ENCODE measurements at regions not wholly inside any gene's neighbourhood (a gene's known extent, or its start where the extent isn't known, plus 50 kb on each side); places are given as distances from the start of the nearest gene placed in this dataset.
"Not testable (repeated sequence)": the region's sequence is repeated elsewhere in the genome, so short reads cannot be mapped to it uniquely, and the experiment has no call there.

DNA sequence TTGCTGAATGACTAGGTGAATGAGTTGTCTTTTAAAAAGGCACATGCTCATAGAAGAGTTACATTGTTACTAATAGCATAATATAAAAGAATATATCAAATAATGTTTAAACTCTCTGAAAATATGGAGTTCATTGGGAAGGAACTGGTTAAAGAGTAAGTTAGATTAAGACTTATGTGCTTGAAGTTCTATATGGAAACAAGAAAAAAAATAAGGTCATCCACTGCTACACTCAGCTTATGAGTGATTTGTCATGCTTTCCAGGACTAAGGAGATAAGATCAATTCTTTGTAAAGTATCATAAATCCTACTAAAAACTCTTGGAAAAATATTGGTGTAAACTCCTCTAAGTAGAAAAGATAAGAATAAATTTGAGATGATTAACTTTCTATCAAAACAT lies 779.1 kb downstream of the PCDH11X start:
- H3K27me3 ChIP-seq (ENCODE audit: control insufficient read depth in 2 of 2, insufficient read depth in 2 of 2, low read length in 2 of 2); POLR2A ChIA-PET; CTCF ChIA-PET; H3K27ac Mint-ChIP-seq; H3K4me1 ChIP-seq (ENCODE audit: control insufficient read depth in 2 of 2, insufficient read depth in 2 of 2, low read length in 2 of 2); H3K36me3 ChIP-seq (ENCODE audit: control insufficient read depth in 2 of 3, insufficient read depth in 3 of 3, low read length in 3 of 3); H3K4me1 Mint-ChIP-seq; H3K4me3 Mint-ChIP-seq; H3K27me3 Mint-ChIP-seq; H3K36me3 Mint-ChIP-seq; DNase-seq; intact Hi-C loops (cut with micrococcal nuclease); H3K27ac ChIP-seq (ENCODE audit: low read depth, low read length); H3K9me3 Mint-ChIP-seq; H3K9me3 ChIP-seq (ENCODE audit: control insufficient read depth in 2 of 3, low read length in 3 of 3); ATAC-seq; H3K4me3 ChIP-seq (ENCODE audit: low read length): not testable (repeated sequence)

DNA sequence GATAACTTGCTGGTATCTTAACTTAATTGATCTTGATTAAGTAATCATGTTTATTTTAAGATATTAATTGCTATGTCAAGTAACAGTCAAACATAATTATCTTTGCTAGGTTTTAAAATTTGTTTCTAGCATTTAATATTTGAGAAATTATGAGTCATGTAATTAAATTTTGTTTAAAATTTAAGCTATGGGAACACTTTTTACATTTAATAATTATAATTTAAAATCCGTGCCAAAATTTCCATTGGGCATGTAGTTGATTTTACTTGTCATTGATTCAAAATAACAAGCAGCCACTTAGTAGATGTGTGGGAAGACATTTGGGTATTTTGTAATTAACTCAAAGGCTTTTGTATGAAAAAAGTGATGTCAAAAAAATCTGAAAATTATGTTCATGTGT lies 779.6 kb downstream of the PCDH11X start:
- intact Hi-C loops (cut with micrococcal nuclease), result not testable (repeated sequence)

DNA sequence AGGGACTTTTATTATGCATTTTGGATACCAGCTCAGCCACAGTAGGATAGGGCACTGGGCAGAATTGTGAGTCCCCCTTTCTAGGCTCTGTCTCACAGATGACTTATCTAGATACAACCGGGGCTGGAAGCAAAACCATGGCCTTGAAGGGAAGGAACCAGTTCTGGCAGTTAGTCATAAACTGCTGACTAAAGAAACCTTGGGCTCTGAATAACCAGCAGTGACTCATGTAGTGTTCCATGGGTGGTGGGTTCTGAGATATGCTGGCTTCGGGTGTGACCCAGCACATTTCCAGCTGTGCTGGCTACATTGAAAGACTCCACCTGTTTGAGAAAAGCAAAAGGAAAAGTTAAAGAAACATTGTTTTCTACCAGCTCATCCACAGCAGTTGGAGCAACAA lies 780.9 kb downstream of the PCDH11X start:
- POLR2A ChIA-PET; H3K36me3 ChIP-seq (ENCODE audit: control insufficient read depth in 2 of 3, insufficient read depth in 3 of 3, low read length in 3 of 3); H3K9me3 Mint-ChIP-seq; H3K27ac ChIP-seq (ENCODE audit: low read depth, low read length); ATAC-seq; H3K4me3 Mint-ChIP-seq; H3K36me3 Mint-ChIP-seq; H3K4me1 ChIP-seq (ENCODE audit: control insufficient read depth in 2 of 2, insufficient read depth in 2 of 2, low read length in 2 of 2); intact Hi-C loops (cut with micrococcal nuclease); H3K27me3 ChIP-seq (ENCODE audit: control insufficient read depth in 2 of 2, insufficient read depth in 2 of 2, low read length in 2 of 2); H3K4me3 ChIP-seq (ENCODE audit: low read length); CTCF ChIA-PET; H3K27me3 Mint-ChIP-seq; H3K9me3 ChIP-seq (ENCODE audit: control insufficient read depth in 2 of 3, low read length in 3 of 3); DNase-seq; H3K27ac Mint-ChIP-seq; H3K4me1 Mint-ChIP-seq: not testable (repeated sequence)

More for the DNA sequence above, 779.6 kb downstream of the PCDH11X start:
- H3K36me3 ChIP-seq (ENCODE audit: control insufficient read depth in 2 of 3, insufficient read depth in 3 of 3, low read length in 3 of 3); H3K4me3 Mint-ChIP-seq; ATAC-seq; H3K9me3 Mint-ChIP-seq; POLR2A ChIA-PET; H3K4me1 Mint-ChIP-seq; CTCF ChIA-PET; H3K27me3 ChIP-seq (ENCODE audit: control insufficient read depth in 2 of 2, insufficient read depth in 2 of 2, low read length in 2 of 2); H3K4me1 ChIP-seq (ENCODE audit: control insufficient read depth in 2 of 2, insufficient read depth in 2 of 2, low read length in 2 of 2); H3K9me3 ChIP-seq (ENCODE audit: control insufficient read depth in 2 of 3, low read length in 3 of 3); H3K27ac ChIP-seq (ENCODE audit: low read depth, low read length); DNase-seq; H3K27me3 Mint-ChIP-seq; H3K4me3 ChIP-seq (ENCODE audit: low read length); H3K36me3 Mint-ChIP-seq; H3K27ac Mint-ChIP-seq: not testable (repeated sequence)

DNA sequence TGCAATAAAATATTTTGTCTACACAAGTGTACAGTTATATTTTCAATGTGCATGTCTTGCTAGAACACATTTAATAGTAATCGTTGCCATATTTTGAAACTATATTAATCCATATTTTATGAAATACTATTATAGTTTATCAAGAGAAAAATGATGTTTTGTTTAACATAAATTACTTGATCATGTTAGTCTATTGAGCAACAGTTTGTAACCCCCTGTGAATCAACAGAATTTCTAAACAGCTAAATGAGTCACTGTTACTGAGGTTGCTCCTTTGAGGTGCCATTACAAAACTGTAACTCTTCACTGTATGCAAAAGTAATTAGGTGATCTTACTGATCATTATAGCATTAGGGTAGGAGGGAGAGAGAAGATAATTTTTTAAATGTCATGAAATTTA lies 791.0 kb downstream of the PCDH11X start:
- H3K36me3 Mint-ChIP-seq; ATAC-seq; POLR2A ChIA-PET; CTCF ChIA-PET; H3K36me3 ChIP-seq (ENCODE audit: control insufficient read depth in 2 of 3, insufficient read depth in 3 of 3, low read length in 3 of 3); DNase-seq; H3K4me3 Mint-ChIP-seq; H3K27ac ChIP-seq (ENCODE audit: low read depth, low read length); H3K9me3 Mint-ChIP-seq; H3K4me3 ChIP-seq (ENCODE audit: low read length); intact Hi-C loops (cut with micrococcal nuclease); H3K4me1 ChIP-seq (ENCODE audit: control insufficient read depth in 2 of 2, insufficient read depth in 2 of 2, low read length in 2 of 2); H3K9me3 ChIP-seq (ENCODE audit: control insufficient read depth in 2 of 3, low read length in 3 of 3); H3K27me3 Mint-ChIP-seq; H3K4me1 Mint-ChIP-seq; H3K27me3 ChIP-seq (ENCODE audit: control insufficient read depth in 2 of 2, insufficient read depth in 2 of 2, low read length in 2 of 2): not testable (repeated sequence)
- peak overlapping the region in 1 of 9 donors; percentile 67 for H3K27ac Mint-ChIP-seq

DNA sequence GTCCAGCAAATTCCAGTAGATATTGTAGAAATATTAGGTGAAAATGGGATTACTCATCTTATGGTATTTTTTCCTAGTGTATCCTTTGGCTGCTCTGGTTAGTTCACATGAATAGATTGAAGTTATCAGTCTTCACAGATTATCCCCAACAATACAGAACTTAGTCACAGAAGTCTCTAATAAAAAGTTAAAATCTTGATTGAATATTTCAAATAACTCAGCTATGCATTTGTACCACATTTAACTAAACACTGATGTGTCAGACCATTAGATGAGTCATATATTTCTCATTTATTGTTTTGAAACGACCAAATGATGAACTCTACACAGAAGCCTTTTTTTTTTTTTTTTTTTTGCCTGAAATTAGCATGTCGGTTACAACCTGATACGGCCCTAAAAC lies 807.5 kb downstream of the PCDH11X start:
- CTCF ChIA-PET, result not testable (repeated sequence)

DNA sequence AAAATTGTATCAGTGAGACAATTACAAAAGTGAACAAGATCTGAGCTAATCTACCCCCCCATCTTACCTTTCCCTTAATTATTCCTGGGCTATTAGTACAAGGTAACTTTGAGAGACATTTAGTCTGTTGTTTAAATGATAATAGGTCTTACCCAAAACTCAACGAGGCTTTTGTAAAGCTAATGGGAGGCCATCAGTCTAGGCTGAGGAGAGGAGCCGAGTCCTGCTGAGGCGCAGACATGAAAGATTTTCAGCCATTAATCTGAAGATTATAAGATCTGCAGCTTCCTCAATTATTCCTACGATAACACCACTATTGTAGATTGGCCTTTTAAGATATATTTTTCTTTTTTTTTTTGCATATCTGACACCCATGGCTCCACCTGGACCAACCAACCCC lies 810.5 kb downstream of the PCDH11X start:
- CTCF ChIA-PET; H3K9me3 ChIP-seq (ENCODE audit: control insufficient read depth in 2 of 3, low read length in 3 of 3); H3K36me3 Mint-ChIP-seq; H3K9me3 Mint-ChIP-seq; DNase-seq; H3K4me3 Mint-ChIP-seq; H3K4me1 ChIP-seq (ENCODE audit: control insufficient read depth in 2 of 2, insufficient read depth in 2 of 2, low read length in 2 of 2); H3K27ac ChIP-seq (ENCODE audit: low read depth, low read length); H3K36me3 ChIP-seq (ENCODE audit: control insufficient read depth in 2 of 3, insufficient read depth in 3 of 3, low read length in 3 of 3); H3K27me3 ChIP-seq (ENCODE audit: control insufficient read depth in 2 of 2, insufficient read depth in 2 of 2, low read length in 2 of 2); H3K27me3 Mint-ChIP-seq; H3K4me1 Mint-ChIP-seq; POLR2A ChIA-PET; H3K4me3 ChIP-seq (ENCODE audit: low read length); H3K27ac Mint-ChIP-seq; ATAC-seq; intact Hi-C loops (cut with micrococcal nuclease): not testable (repeated sequence)

More for the DNA sequence above, 807.5 kb downstream of the PCDH11X start:
- intact Hi-C loops (cut with micrococcal nuclease); H3K36me3 ChIP-seq (ENCODE audit: control insufficient read depth in 2 of 3, insufficient read depth in 3 of 3, low read length in 3 of 3); ATAC-seq; H3K4me3 Mint-ChIP-seq; H3K36me3 Mint-ChIP-seq; H3K27ac Mint-ChIP-seq; H3K27me3 ChIP-seq (ENCODE audit: control insufficient read depth in 2 of 2, insufficient read depth in 2 of 2, low read length in 2 of 2); H3K27me3 Mint-ChIP-seq; H3K9me3 ChIP-seq (ENCODE audit: control insufficient read depth in 2 of 3, low read length in 3 of 3); DNase-seq; H3K27ac ChIP-seq (ENCODE audit: low read depth, low read length); H3K4me1 ChIP-seq (ENCODE audit: control insufficient read depth in 2 of 2, insufficient read depth in 2 of 2, low read length in 2 of 2); POLR2A ChIA-PET; H3K9me3 Mint-ChIP-seq; H3K4me3 ChIP-seq (ENCODE audit: low read length); H3K4me1 Mint-ChIP-seq: not testable (repeated sequence)

DNA sequence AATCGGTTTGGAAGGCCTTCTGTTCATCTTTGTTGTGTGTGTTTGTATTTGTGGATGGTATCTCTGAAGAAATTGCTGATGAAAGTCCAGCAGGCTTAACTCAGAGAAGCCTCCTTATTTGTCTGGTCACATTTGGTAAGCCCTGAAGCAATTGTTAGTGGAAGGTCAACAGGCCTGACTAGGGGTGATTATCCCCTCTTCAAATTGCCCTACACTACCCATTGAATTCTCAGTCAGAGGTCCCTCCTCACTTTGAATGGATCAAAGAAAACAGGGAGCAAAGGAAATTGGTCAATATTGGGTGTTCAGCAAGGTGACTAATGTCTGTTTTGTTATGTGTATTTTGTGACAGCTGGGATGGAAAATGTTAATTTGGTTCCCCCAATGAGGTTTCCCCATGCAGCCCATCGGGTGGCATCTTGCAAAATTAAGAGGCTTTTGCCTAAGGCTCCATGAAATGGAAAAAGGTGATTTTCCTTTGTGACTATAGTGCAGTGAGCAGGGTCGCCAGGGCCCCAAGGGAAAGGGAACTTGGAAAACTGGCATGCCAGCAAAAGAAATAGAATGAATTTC lies 811.6 kb downstream of the PCDH11X start:
- H3K9me3 Mint-ChIP-seq; H3K27me3 ChIP-seq (ENCODE audit: control insufficient read depth in 2 of 2, insufficient read depth in 2 of 2, low read length in 2 of 2); H3K27me3 Mint-ChIP-seq; H3K4me3 ChIP-seq (ENCODE audit: low read length); H3K4me1 ChIP-seq (ENCODE audit: control insufficient read depth in 2 of 2, insufficient read depth in 2 of 2, low read length in 2 of 2); H3K27ac Mint-ChIP-seq; H3K9me3 ChIP-seq (ENCODE audit: control insufficient read depth in 2 of 3, low read length in 3 of 3); ATAC-seq; H3K36me3 Mint-ChIP-seq; H3K27ac ChIP-seq (ENCODE audit: low read depth, low read length); H3K4me1 Mint-ChIP-seq; intact Hi-C loops (cut with micrococcal nuclease); H3K36me3 ChIP-seq (ENCODE audit: control insufficient read depth in 2 of 3, insufficient read depth in 3 of 3, low read length in 3 of 3); CTCF ChIA-PET; POLR2A ChIA-PET; DNase-seq; H3K4me3 Mint-ChIP-seq: not testable (repeated sequence)

Measured in naive thymus-derived CD4-positive, alpha-beta T cell (primary cell).